ENCODE measurements at regions not wholly inside any gene's neighbourhood (a gene's known extent, or its start where the extent isn't known, plus 50 kb on each side); places are given as distances from the start of the nearest gene placed in this dataset.
"Not testable (repeated sequence)": the region's sequence is repeated elsewhere in the genome, so short reads cannot be mapped to it uniquely, and the experiment has no call there.

- not testable (repeated sequence) for TF ChIP-seq POLR2AphosphoS5 (IDR thresholded peaks at IDR 0.05)
- TF ChIP-seq, protein P1, sequence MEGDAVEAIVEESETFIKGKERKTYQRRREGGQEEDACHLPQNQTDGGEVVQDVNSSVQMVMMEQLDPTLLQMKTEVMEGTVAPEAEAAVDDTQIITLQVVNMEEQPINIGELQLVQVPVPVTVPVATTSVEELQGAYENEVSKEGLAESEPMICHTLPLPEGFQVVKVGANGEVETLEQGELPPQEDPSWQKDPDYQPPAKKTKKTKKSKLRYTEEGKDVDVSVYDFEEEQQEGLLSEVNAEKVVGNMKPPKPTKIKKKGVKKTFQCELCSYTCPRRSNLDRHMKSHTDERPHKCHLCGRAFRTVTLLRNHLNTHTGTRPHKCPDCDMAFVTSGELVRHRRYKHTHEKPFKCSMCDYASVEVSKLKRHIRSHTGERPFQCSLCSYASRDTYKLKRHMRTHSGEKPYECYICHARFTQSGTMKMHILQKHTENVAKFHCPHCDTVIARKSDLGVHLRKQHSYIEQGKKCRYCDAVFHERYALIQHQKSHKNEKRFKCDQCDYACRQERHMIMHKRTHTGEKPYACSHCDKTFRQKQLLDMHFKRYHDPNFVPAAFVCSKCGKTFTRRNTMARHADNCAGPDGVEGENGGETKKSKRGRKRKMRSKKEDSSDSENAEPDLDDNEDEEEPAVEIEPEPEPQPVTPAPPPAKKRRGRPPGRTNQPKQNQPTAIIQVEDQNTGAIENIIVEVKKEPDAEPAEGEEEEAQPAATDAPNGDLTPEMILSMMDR (IDR thresholded peaks at IDR 0.05) = not testable (repeated sequence)
Observed at GRCh38 chr4:115493770-115494169, 380.4 kb upstream of the NDST4 start.
